A673 (cell line): ENCODE measurements at regions not wholly inside any gene's neighbourhood (a gene's known extent, or its start where the extent isn't known, plus 50 kb on each side); places are given as distances from the start of the nearest gene placed in this dataset.
"Not testable (repeated sequence)": the region's sequence is repeated elsewhere in the genome, so short reads cannot be mapped to it uniquely, and the experiment has no call there.

Experiments
- BruUV-seq: library from RNA; stranded (reverse); fragments of 400-500 nt; replicated peaks from 2 replicates; lab custom pipeline; 2021; lab: Mats Ljungman, UMichigan
- CTCF ChIA-PET: fragments of 300-600 bp; sonication (Branson Sonifier 250); formaldehyde crosslinking; loops from one replicate; lab custom pipeline; 2022; ENCODE audit warnings: antibody characterized with exemption; lab: Charles Lee
- POLR2A ChIA-PET: fragments of 300-600 bp; sonication (Branson Sonifier 250); formaldehyde crosslinking; loops from one replicate; lab custom pipeline; 2022; ENCODE audit warnings: antibody characterized with exemption; ENCODE audit not compliant: low non-redundant PET; lab: Charles Lee
- DNase-seq: peaks from one replicate; pipeline ENCODE4 v3.0.0-alpha.2; 2015; ENCODE audit warnings: low spot score
- H3K27ac ChIP-seq: fragments of 200-600 bp; sonication (generic); 2 replicates; pipeline ENCODE4 v1.5.1; 2016; ENCODE audit warnings: mixed run types, low read depth, mild to moderate bottlenecking, mixed read lengths, antibody characterized with exemption, low read length; ENCODE audit not compliant: poor library complexity, severe bottlenecking
- H3K27me3 ChIP-seq: fragments of 200-600 bp; sonication (generic); replicated peaks from 2 replicates; pipeline ENCODE4 v1.6.1; 2017; ENCODE audit warnings: mixed run types, low read depth, mild to moderate bottlenecking, mixed read lengths, antibody characterized with exemption, low read length; ENCODE audit not compliant: insufficient read depth, poor library complexity
- H3K36me3 ChIP-seq: fragments of 200-600 bp; sonication (generic); 2 replicates; pipeline ENCODE4 v1.6.1; 2016; ENCODE audit warnings: mixed run types, mild to moderate bottlenecking, mixed read lengths, antibody characterized with exemption, low read length; ENCODE audit not compliant: insufficient read depth, poor library complexity, severe bottlenecking
- H3K4me1 ChIP-seq: fragments of 200-600 bp; sonication (generic); 2 replicates; pipeline ENCODE4 v1.6.1; 2017; ENCODE audit warnings: mixed run types, mild to moderate bottlenecking, mixed read lengths, antibody characterized with exemption, low read length; ENCODE audit not compliant: insufficient read depth, poor library complexity, severe bottlenecking
- H3K4me3 ChIP-seq: fragments of 200-600 bp; sonication (generic); 2 replicates; pipeline ENCODE4 v1.5.1; 2016; ENCODE audit warnings: low read depth, mixed run types, mild to moderate bottlenecking, mixed read lengths, low read length; ENCODE audit not compliant: poor library complexity, severe bottlenecking
- H3K9me3 ChIP-seq: fragments of 200-600 bp; sonication (generic); 2 replicates; pipeline ENCODE4 v1.6.1; 2016; ENCODE audit warnings: mixed run types, low read depth, mild to moderate bottlenecking, mixed read lengths, antibody characterized with exemption, low read length; ENCODE audit not compliant: poor library complexity, severe bottlenecking
- EZH2 ChIP-seq: fragments of 200-600 bp; sonication (generic); IDR thresholded peaks from 2 replicates; pipeline ENCODE4 v1.6.1; 2017; ENCODE audit warnings: borderline replicate concordance, low read depth, mild to moderate bottlenecking, mixed read lengths, antibody characterized with exemption, low read length; ENCODE audit not compliant: poor library complexity, severe bottlenecking
- intact Hi-C: fragments of 100-400 bp; cut with micrococcal nuclease; formaldehyde crosslinking; loops from one replicate; pipeline ENCODE4 v1.10.0; 2022; ENCODE audit not compliant: unreplicated experiment
- TF ChIP-seq, protein P1 (sequence below): fragments of 300-800, 200-600 bp; sonication (generic); conservative IDR thresholded peaks from 2 replicates; pipeline ENCODE4 v1.5.1; 2017; ENCODE audit warnings: low read depth, mild to moderate bottlenecking, antibody characterized with exemption, low read length, moderate library complexity, mixed read lengths

DNA sequence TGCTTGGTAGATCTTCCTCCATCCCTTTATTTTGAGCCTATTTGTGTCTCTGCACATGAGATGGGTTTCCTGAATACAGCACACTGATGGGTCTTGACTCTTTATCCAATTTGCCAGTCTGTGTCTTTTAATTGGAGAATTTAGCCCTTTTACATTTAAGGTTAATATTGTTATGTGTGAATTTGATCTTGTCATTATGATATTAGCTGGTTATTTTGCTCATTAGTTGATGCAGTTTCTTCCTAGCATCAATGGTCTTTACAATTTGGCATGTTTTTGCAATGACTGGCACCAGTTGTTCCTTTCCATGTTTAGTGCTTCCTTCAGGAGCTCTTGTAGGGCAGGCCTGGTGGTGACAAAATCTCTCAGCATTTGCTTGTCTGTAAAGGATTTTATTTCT lies 72.4 kb downstream of the HNRNPD start:
- CTCF ChIA-PET, POLR2A ChIA-PET, DNase-seq, H3K4me3 ChIP-seq, H3K27ac ChIP-seq, intact Hi-C loops, H3K9me3 ChIP-seq, H3K4me1 ChIP-seq, BruUV-seq, H3K36me3 ChIP-seq, H3K27me3 ChIP-seq: not testable (repeated sequence)

DNA sequence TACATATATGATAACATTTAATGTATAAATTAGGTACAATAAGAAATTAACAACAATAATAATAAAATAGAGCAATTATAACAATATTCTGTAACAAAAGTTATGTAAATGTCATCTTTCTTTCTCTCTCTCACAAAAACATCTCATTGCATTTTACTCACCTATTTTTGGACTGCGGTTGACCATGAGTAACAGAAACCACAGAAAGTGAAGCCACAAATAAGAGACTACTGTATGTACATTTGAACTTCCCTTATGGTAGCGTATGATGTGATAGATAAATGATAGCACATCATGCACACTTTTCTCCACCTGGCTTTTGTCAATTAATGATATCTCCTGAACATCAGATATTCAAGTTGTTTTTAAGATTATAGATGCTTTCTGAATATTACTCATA lies 80.5 kb downstream of the HNRNPD start:
- CTCF ChIA-PET, result no interaction called here
- no peak overlapping the region for H3K4me3 ChIP-seq
- intact Hi-C loops, result no loop called here
- H3K9me3 ChIP-seq, result no peaks in the 10 kb centered on the region
- no peak for DNase-seq
- no peaks in the 10 kb centered on the region for H3K4me1 ChIP-seq
- BruUV-seq, result no TSS peak
- H3K27ac ChIP-seq, result no peak overlapping the region
- no peak for TF ChIP-seq EZH2
- TF ChIP-seq, protein P1, sequence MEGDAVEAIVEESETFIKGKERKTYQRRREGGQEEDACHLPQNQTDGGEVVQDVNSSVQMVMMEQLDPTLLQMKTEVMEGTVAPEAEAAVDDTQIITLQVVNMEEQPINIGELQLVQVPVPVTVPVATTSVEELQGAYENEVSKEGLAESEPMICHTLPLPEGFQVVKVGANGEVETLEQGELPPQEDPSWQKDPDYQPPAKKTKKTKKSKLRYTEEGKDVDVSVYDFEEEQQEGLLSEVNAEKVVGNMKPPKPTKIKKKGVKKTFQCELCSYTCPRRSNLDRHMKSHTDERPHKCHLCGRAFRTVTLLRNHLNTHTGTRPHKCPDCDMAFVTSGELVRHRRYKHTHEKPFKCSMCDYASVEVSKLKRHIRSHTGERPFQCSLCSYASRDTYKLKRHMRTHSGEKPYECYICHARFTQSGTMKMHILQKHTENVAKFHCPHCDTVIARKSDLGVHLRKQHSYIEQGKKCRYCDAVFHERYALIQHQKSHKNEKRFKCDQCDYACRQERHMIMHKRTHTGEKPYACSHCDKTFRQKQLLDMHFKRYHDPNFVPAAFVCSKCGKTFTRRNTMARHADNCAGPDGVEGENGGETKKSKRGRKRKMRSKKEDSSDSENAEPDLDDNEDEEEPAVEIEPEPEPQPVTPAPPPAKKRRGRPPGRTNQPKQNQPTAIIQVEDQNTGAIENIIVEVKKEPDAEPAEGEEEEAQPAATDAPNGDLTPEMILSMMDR, result no peak
- H3K27me3 ChIP-seq, result no peaks in the 10 kb centered on the region
- H3K36me3 ChIP-seq, result no peaks in the 10 kb centered on the region
- POLR2A ChIA-PET, result no interaction called here

DNA sequence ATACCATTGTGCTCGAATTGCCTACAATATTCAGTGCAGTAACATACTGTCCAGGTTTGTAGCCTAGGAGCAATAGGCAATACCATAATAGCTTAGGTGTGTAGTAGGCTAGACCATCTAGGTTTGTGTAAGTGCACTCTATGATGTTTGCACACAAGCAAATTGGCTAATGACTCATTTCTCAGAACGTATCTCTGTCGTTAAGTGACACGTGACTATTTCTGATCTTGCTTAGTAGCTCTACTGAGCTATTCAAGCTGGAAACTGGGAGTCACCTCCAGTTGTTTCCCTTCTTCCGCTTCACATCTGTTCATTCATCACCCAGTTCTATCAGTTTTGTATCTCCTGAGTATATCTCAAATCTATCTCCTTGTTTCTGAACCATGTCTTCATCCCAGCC lies 86.1 kb downstream of the HNRNPD start:
- no peaks in the 10 kb centered on the region for H3K36me3 ChIP-seq
- ChIA-PET POLR2A (no interaction called here), CTCF (no interaction called here)
- no peaks in the 10 kb centered on the region for H3K27me3 ChIP-seq
- no peaks in the 10 kb centered on the region for H3K4me1 ChIP-seq
- no peaks in the 10 kb centered on the region for H3K9me3 ChIP-seq
- no peak for TF ChIP-seq EZH2
- TF ChIP-seq, protein P1, result no peak
- no peak overlapping the region for H3K4me3 ChIP-seq
- BruUV-seq, result no TSS peak
- DNase-seq, result no peak
- intact Hi-C loops, result no loop called here
- no peak overlapping the region for H3K27ac ChIP-seq
